Osteocyte (in vitro differentiated cells): ENCODE measurements at regions not wholly inside any gene's neighbourhood (a gene's known extent, or its start where the extent isn't known, plus 50 kb on each side); places are given as distances from the start of the nearest gene placed in this dataset.

ENCODE experiments used
- DNase-seq: peaks from one replicate; pipeline ENCODE4 v3.0.0; 2021; ENCODE audit warnings: mixed read lengths; ENCODE audit not compliant: unreplicated experiment; ENCODE audit errors: extremely low spot score
- H3K27ac Mint-ChIP-seq: one replicate; pipeline ENCODE4 v1.8.0; 2021; ENCODE audit warnings: mild to moderate bottlenecking, mixed read lengths; ENCODE audit not compliant: unreplicated experiment
- H3K27me3 Mint-ChIP-seq: one replicate; pipeline ENCODE4 v1.8.0; 2021; ENCODE audit warnings: mixed read lengths; ENCODE audit not compliant: unreplicated experiment
- H3K36me3 Mint-ChIP-seq: one replicate; pipeline ENCODE4 v1.8.0; 2021; ENCODE audit warnings: mixed read lengths; ENCODE audit not compliant: unreplicated experiment
- H3K4me1 Mint-ChIP-seq: one replicate; pipeline ENCODE4 v1.8.0; 2021; ENCODE audit warnings: mixed read lengths; ENCODE audit not compliant: unreplicated experiment
- H3K4me3 Mint-ChIP-seq: one replicate; pipeline ENCODE4 v1.8.0; 2021; ENCODE audit warnings: mild to moderate bottlenecking, moderate library complexity, mixed read lengths; ENCODE audit not compliant: unreplicated experiment
- H3K9me3 Mint-ChIP-seq: one replicate; pipeline ENCODE4 v1.8.0; 2021; ENCODE audit warnings: mixed read lengths; ENCODE audit not compliant: unreplicated experiment
- TF ChIP-seq, protein P1 (sequence below): fragments of 200-600 bp; sonication (generic); IDR thresholded peaks from 2 replicates; pipeline ENCODE4 v1.5.0; 2021; ENCODE audit warnings: antibody characterized with exemption, mild to moderate bottlenecking, moderate library complexity

DNA sequence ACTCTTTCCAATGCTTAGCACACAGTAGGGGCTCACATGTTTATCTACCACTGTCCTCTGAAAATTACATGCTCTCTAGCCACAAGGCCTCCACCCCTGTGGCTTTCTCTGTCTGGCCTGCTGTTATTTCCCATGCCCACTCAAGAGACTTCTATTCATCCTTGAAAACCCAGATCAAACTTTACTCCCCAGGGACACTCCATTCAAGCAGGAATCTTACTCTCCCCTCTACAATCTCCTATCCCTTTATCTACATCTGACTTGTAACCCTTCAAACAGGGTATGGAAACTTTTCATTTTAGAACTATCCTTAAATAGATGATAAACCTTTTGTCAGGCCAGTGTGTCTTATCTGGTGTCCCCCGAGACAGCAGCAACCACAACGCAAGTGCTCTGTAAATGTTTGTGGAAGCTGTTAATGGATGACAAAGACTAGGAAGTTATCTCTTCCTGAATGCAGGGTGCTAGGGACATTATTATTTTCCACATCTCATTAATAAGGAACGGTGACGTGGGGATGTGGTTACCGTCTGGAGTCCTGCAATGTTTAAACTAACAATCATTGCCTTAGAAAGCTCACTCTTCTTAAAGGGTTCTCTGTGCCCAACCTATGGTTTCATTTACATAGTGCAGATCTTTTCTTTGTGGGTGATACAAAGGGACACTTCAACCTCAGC lies 322.3 kb downstream of the ARRDC4 start:
- H3K4me1 Mint-ChIP-seq: no peaks in the 10 kb centered on the region
- no peaks in the 10 kb centered on the region for H3K36me3 Mint-ChIP-seq
- peaks cover 3% of the 10 kb centered on the region for H3K27me3 Mint-ChIP-seq
- no peaks in the 10 kb centered on the region for H3K9me3 Mint-ChIP-seq
- no peak overlapping the region for H3K4me3 Mint-ChIP-seq
- TF ChIP-seq, protein P1, sequence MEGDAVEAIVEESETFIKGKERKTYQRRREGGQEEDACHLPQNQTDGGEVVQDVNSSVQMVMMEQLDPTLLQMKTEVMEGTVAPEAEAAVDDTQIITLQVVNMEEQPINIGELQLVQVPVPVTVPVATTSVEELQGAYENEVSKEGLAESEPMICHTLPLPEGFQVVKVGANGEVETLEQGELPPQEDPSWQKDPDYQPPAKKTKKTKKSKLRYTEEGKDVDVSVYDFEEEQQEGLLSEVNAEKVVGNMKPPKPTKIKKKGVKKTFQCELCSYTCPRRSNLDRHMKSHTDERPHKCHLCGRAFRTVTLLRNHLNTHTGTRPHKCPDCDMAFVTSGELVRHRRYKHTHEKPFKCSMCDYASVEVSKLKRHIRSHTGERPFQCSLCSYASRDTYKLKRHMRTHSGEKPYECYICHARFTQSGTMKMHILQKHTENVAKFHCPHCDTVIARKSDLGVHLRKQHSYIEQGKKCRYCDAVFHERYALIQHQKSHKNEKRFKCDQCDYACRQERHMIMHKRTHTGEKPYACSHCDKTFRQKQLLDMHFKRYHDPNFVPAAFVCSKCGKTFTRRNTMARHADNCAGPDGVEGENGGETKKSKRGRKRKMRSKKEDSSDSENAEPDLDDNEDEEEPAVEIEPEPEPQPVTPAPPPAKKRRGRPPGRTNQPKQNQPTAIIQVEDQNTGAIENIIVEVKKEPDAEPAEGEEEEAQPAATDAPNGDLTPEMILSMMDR: no peak
- no peak for DNase-seq
- no peak overlapping the region for H3K27ac Mint-ChIP-seq

DNA sequence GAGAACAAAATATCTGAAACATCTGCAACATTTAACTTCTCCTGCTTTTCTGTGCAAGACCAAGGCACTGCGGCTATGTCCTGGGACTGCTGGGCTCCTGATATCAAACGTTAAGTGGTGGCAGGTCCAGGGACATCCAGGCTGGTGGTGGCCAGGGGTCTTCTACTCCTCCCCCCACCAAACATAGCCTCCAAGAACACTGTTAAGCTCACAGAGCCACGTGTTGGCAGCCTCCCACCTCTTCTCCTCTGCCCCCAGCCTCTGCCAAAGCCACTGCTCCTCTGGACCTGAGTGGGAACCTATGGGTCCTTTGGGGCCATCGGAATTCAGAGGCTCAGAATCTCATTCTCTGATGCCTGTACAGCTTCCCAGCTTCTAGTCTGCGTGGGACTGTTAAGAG lies 325.7 kb downstream of the ARRDC4 start:
- TF ChIP-seq, protein P1: no peak
- no peaks in the 10 kb centered on the region for H3K27me3 Mint-ChIP-seq
- no peaks in the 10 kb centered on the region for H3K36me3 Mint-ChIP-seq
- H3K4me3 Mint-ChIP-seq: no peak overlapping the region
- DNase-seq: no peak
- no peaks in the 10 kb centered on the region for H3K9me3 Mint-ChIP-seq
- H3K27ac Mint-ChIP-seq: no peak overlapping the region
- no peaks in the 10 kb centered on the region for H3K4me1 Mint-ChIP-seq

DNA sequence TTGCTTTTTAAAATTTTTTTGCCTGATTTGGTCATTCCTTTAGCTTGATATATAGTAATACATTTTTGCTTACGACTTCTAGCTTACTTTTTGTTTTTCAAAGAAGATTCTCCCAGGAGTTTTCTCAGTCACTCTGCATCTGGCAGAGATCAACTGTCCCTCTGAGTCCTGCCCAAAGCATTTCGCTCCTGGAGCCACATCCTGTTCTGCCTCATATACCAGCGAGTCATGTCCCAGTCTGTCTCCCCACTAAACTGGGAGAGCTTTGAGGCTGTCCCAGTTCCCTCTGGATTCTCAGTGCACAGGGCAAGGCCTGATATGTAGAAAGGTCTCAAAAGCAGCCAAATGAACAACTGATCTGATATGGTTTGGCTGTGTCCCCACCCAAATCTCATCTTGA lies 326.3 kb downstream of the ARRDC4 start:
- Mint-ChIP-seq H3K36me3 (no peaks in the 10 kb centered on the region), H3K27me3 (no peaks in the 10 kb centered on the region), H3K4me1 (no peaks in the 10 kb centered on the region), H3K27ac (no peak overlapping the region), H3K4me3 (no peak overlapping the region), H3K9me3 (no peaks in the 10 kb centered on the region)
- no peak for DNase-seq
- TF ChIP-seq, protein P1: no peak

DNA sequence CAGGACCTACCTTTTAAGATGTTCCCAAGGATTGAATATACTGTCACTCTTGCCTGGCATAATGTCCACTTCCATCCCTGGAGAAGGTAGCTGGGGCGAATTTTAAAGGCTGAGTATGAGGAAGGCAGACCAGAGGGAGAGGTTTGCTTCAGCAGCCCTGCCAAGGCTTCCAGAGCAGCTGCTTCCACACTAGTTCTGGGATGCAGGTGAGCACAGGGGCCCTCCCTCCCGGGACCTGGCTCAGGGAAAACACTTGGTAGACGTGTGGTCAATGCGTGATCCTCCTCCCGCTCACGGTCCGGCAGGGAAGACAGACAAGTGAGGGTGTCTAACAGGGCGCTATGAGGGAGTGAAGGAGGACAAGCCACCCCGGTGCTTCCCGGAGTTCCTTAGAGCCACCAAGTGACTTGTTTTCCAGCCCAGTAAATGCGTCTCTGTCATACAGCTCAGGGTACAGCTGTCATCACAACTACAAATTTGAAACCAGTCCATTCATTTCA lies 327.6 kb downstream of the ARRDC4 start:
- no peaks in the 10 kb centered on the region for H3K4me1 Mint-ChIP-seq
- no peaks in the 10 kb centered on the region for H3K36me3 Mint-ChIP-seq
- H3K9me3 Mint-ChIP-seq: no peaks in the 10 kb centered on the region
- no peak for DNase-seq
- no peak overlapping the region for H3K27ac Mint-ChIP-seq
- no peak overlapping the region for H3K4me3 Mint-ChIP-seq
- peaks cover 6% of the 10 kb centered on the region for H3K27me3 Mint-ChIP-seq
- TF ChIP-seq, protein P1: no peak

DNA sequence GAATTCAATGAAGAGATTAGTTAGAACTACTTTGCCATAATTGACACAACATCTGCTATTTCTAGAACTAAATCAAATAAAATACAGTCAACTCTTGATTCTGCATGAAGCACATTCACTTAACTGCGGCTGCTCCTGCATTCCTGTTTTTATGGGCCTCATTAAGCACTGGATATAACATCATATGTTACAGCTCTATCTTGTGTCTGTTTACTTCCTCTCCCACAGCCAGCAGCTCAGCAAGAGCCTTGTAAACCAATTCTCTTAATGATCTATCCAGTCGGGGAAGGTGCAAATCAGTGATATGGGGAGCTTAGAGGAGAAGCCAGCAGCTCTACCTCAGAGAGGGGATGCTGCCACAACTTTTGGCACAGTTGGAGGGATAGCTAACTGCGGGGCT lies 329.2 kb downstream of the ARRDC4 start:
- Mint-ChIP-seq H3K4me3 (no peak overlapping the region), H3K27me3 (peaks cover 22% of the 10 kb centered on the region), H3K9me3 (no peaks in the 10 kb centered on the region), H3K4me1 (no peaks in the 10 kb centered on the region), H3K36me3 (no peaks in the 10 kb centered on the region), H3K27ac (no peak overlapping the region)
- TF ChIP-seq, protein P1: no peak
- no peak for DNase-seq
